Natural killer cell (primary cell): ENCODE measurements at regions not wholly inside any gene's neighbourhood (a gene's known extent, or its start where the extent isn't known, plus 50 kb on each side); places are given as distances from the start of the nearest gene placed in this dataset.

Experiments used
- ATAC-seq, 3 donors: fragments of 150-1000 bp in 2 of 3; fragments of 200-7000 bp in 1 of 3; cut with Tn5 transposase; 1 replicate in 1 of 3; 2 replicates in 2 of 3; pipeline ENCODE4 v1.10.0; 2021; ENCODE audit warnings: mild to moderate bottlenecking in 2 of 3, moderate library complexity in 2 of 3
- DNase-seq, 2 donors: peaks; one replicate each; pipeline versions ENCODE4 v3.0.0 to v3.0.0-alpha.2; 2013 to 2021; ENCODE audit warnings: mixed read lengths in 1 of 2
- H3K27ac ChIP-seq: one replicate; pipeline ENCODE4 v1.5.1; 2013; ENCODE audit warnings: mild to moderate bottlenecking, low read length
- H3K27me3 ChIP-seq: one replicate; pipeline ENCODE4 v1.6.1; 2013; ENCODE audit warnings: low read length; ENCODE audit not compliant: control insufficient read depth, insufficient read depth
- H3K36me3 ChIP-seq: one replicate; pipeline ENCODE4 v1.6.1; 2013; ENCODE audit warnings: low read length; ENCODE audit not compliant: control insufficient read depth, insufficient read depth
- H3K4me1 ChIP-seq: one replicate; pipeline ENCODE4 v1.6.1; 2013; ENCODE audit warnings: low read length; ENCODE audit not compliant: control insufficient read depth, insufficient read depth
- H3K4me3 ChIP-seq: one replicate; pipeline ENCODE4 v1.5.1; 2013; ENCODE audit warnings: low read length
- H3K9me3 ChIP-seq: one replicate; pipeline ENCODE4 v1.6.1; 2013; ENCODE audit warnings: low read length; ENCODE audit not compliant: control insufficient read depth, insufficient read depth
- H3K27ac Mint-ChIP-seq, 2 donors: one replicate each; pipeline ENCODE4 v1.8.0; 2022; ENCODE audit warnings: mild to moderate bottlenecking in 2 of 2, mixed read lengths in 2 of 2, moderate library complexity in 1 of 2
- H3K27me3 Mint-ChIP-seq, 2 donors: one replicate each; pipeline ENCODE4 v1.8.0; 2022; ENCODE audit warnings: low read depth in 2 of 2, mixed read lengths in 2 of 2
- H3K36me3 Mint-ChIP-seq: one replicate; pipeline ENCODE4 v1.8.0; 2022; ENCODE audit warnings: mixed read lengths
- H3K4me1 Mint-ChIP-seq, 2 donors: one replicate each; pipeline ENCODE4 v1.8.0; 2022; ENCODE audit warnings: mixed read lengths in 2 of 2
- H3K4me3 Mint-ChIP-seq: one replicate; pipeline ENCODE4 v1.8.0; 2022; ENCODE audit warnings: mild to moderate bottlenecking, moderate library complexity, mixed read lengths
- H3K9me3 Mint-ChIP-seq, 2 donors: one replicate each; pipeline ENCODE4 v1.8.0; 2022; ENCODE audit warnings: mixed read lengths in 2 of 2
- CTCF ChIP-seq: fragments of 200-600 bp; IDR thresholded peaks from one replicate; pipeline ENCODE4 v1.8.0; 2022; ENCODE audit warnings: antibody characterized with exemption
- whole genome bisulfite sequencing: methylation state at CpG from one replicate; pipeline ENCODE4 v1.1.7; 2013; ENCODE audit warnings: missing lambda C conversion rate; ENCODE audit not compliant: insufficient coverage; 5-methylcytosine and 5-hydroxymethylcytosine counted together
- intact Hi-C: fragments of 100-400 bp; cut with micrococcal nuclease; formaldehyde crosslinking; loops from one replicate; pipeline ENCODE4 v1.14.2; 2022

GRCh38 chr4:38603652-38604051 is 60.3 kb upstream of the KLF3 start:
- H3K36me3 ChIP-seq = no peaks in the 10 kb centered on the region
- H3K27ac ChIP-seq = no peak overlapping the region
- H3K27me3 Mint-ChIP-seq = no peaks in the 10 kb centered on the region
- no peak overlapping the region for H3K27ac Mint-ChIP-seq
- no peak overlapping the region for H3K4me3 ChIP-seq
- ATAC-seq (no peak), DNase-seq (no peak)
- no peaks in the 10 kb centered on the region for H3K27me3 ChIP-seq
- peaks cover 14% of the 10 kb centered on the region for H3K4me1 ChIP-seq
- no peaks in the 10 kb centered on the region for H3K9me3 Mint-ChIP-seq
- 98% methylated on average over 6 of the region's 6 CpGs for WGBS
- no peaks in the 10 kb centered on the region for H3K36me3 Mint-ChIP-seq
- H3K4me1 Mint-ChIP-seq = peaks cover 48 to 52% of the 10 kb centered on the region in 2 donors
- H3K9me3 ChIP-seq = no peaks in the 10 kb centered on the region
- TF ChIP-seq CTCF = no peak
- intact Hi-C loops = no loop called here
- H3K4me3 Mint-ChIP-seq = no peak overlapping the region

- H3K27ac ChIP-seq = no peak overlapping the region
- intact Hi-C loops = no loop called here
- H3K4me3 ChIP-seq = no peak overlapping the region
- Mint-ChIP-seq H3K27me3 (no peaks in the 10 kb centered on the region), H3K4me1 (peaks cover 51 to 52% of the 10 kb centered on the region in 2 donors), H3K9me3 (no peaks in the 10 kb centered on the region), H3K4me3 (no peak overlapping the region), H3K36me3 (no peaks in the 10 kb centered on the region), H3K27ac (peak overlapping the region; percentile 65 to 77)
- no peak for DNase-seq
- H3K27me3 ChIP-seq = no peaks in the 10 kb centered on the region
- 53% methylated on average over 6 of the region's 6 CpGs for WGBS
- no peak for ATAC-seq
- no peak for TF ChIP-seq CTCF
- no peaks in the 10 kb centered on the region for H3K36me3 ChIP-seq
- H3K9me3 ChIP-seq = no peaks in the 10 kb centered on the region
- H3K4me1 ChIP-seq = peaks cover 18% of the 10 kb centered on the region
Observed at GRCh38 chr4:38605181-38605752, 58.7 kb upstream of the KLF3 start.

- TF ChIP-seq CTCF = no peak
- peak overlapping the region; percentile 65 to 77 for H3K27ac Mint-ChIP-seq
- no peaks in the 10 kb centered on the region for H3K36me3 ChIP-seq
- H3K36me3 Mint-ChIP-seq = no peaks in the 10 kb centered on the region
- DNase-seq (no peak), ATAC-seq (no peak)
- H3K27ac ChIP-seq = no peak overlapping the region
- no peak overlapping the region for H3K4me3 Mint-ChIP-seq
- no peaks in the 10 kb centered on the region for H3K9me3 Mint-ChIP-seq
- WGBS = 86% methylated on average over 12 of the region's 12 CpGs
- H3K4me3 ChIP-seq = no peak overlapping the region
- no peaks in the 10 kb centered on the region for H3K9me3 ChIP-seq
- H3K4me1 ChIP-seq = peaks cover 16% of the 10 kb centered on the region
- intact Hi-C loops = no loop called here
- no peaks in the 10 kb centered on the region for H3K27me3 ChIP-seq
- peaks cover 44 to 45% of the 10 kb centered on the region in 2 donors for H3K4me1 Mint-ChIP-seq
- H3K27me3 Mint-ChIP-seq = no peaks in the 10 kb centered on the region
Observed at GRCh38 chr4:38605753-38606586, 58.0 kb upstream of the KLF3 start.
